CD4-positive, alpha-beta T cell treated with Interleukin-4 for 4 hours (primary cell): ENCODE measurements at regions not wholly inside any gene's neighbourhood (a gene's known extent, or its start where the extent isn't known, plus 50 kb on each side); places are given as distances from the start of the nearest gene placed in this dataset.

Source experiments
- DNase-seq: peaks from one replicate; pipeline ENCODE4 v3.0.0-alpha.2; 2020

DNA sequence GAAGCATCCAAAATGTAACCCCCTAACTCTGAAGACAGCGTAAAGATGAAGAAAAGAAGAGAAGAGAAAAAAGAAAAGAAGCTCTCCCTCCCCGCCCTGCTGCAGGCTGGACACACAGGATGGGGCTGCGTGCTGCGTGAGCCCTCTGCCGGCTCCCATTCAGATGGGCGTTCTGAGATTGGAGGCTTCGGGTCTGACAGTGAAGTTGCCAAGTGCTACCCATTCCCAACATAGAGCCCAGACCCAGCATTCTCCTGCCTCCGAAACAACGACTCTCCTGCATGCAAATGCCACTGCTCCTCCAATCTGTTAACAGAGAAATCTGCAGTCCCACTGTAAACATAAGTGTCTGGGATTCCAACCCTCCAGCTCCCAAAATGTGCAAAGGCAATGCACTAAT is 234.9 kb downstream of the BCL11A start:
- no peak for DNase-seq

DNA sequence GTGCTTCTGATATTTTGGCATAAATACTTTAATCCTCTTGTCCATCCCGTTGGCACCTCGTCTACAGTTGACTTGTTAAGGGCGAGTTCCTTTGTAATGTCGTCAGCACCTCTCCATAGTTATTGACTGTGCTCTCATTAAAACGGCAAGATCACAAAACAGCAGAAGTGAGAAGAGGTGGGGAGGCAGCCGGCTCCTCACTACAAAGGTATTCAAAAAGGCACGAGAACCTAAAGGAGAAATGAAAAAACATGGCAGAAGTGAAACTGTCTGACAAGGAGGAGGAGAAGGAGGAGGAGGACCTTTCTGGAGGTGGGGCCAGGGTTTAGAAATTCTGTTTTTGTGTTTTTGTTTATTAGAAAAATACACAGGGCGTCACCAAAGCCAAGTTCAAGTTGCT is 235.6 kb downstream of the BCL11A start:
- peak; percentile 4 for DNase-seq

- no peak for DNase-seq
Measured at GRCh38 chr2:60317034-60317386, 236.4 kb downstream of the BCL11A start.

DNA sequence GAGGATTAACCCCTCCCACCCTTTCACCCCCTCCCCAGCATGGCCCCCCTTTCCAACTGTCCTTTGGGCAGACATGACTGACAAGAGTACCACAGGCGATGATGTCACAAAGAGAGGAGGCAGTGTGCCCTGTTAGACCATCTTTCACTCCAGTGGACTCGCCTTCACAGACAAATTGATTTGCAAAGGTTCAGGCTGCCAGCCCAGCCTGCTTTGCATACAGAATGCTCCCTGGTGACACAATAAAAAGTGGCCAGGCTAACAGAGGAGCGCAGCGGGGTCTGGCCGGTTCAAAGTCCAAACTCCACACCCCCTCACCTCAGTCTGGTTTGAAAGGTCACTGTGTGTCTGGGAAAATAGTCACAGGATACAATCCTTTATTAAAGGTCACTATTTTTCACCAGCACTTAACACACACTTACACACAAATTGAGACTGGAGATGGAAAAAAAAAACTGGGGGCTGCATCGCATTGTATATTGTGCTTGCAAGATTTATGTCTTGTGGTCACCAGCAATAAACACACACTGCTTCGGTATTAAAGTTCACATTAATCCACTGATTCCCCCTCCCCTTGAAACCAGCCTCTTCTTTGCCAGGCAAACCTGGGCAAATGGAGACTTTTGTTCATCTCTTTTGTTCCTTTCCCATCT is 236.9 kb downstream of the BCL11A start:
- no peak for DNase-seq

DNA sequence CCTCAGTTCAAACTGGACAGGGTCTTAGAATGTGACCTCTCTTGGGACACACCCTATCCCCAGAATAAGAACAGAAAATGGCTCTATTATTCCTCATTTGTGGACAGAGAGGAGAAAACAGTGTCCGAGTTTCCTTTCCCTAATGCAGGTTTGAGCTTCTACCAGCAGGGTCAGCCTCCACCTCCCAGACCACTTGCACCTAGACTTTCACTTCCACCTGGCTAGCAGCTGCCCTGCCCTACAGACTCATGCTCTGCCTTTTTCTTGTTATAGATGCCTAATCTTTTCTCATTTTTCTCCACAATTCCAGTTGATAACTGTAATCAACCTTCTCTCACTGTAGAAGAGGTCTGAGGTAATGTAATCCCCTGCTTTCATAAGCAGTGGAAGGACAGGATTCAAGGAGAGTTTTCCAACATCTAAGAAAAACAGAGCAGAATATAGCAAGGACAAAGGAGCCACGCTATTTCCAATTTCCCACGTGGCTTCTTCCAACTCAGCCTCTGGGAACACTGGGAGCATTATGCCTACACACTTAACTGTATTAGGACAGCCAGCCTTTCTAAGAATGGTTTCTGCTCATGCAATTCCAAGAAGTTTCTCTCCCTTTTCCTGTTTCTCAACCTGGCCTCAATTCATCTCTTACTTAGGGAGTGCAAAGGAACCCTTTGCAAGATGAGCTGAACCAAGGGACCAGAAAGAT is 239.8 kb downstream of the BCL11A start:
- DNase-seq = no peak

GRCh38 chr2:60312618-60313017 is 240.8 kb downstream of the BCL11A start:
- DNase-seq = no peak

DNA sequence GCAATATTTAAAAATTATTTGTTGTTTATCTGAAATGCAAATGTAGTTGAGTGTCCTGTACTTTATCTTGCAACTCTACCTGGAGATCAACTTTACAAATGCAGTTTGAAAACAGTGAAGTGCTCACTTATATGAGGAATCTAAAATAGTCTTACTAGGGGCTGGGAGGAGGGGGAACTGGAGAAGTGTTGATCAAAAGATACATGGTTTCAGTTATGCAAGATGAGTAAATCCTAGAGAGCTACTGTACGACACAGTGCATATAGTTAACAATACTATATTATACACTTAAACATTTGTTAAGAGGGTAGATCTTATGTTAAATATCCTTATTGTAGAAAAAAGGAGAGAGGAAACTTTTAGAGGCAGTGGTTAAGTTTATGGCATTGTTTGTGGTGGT is 241.9 kb downstream of the BCL11A start:
- no peak for DNase-seq

DNA sequence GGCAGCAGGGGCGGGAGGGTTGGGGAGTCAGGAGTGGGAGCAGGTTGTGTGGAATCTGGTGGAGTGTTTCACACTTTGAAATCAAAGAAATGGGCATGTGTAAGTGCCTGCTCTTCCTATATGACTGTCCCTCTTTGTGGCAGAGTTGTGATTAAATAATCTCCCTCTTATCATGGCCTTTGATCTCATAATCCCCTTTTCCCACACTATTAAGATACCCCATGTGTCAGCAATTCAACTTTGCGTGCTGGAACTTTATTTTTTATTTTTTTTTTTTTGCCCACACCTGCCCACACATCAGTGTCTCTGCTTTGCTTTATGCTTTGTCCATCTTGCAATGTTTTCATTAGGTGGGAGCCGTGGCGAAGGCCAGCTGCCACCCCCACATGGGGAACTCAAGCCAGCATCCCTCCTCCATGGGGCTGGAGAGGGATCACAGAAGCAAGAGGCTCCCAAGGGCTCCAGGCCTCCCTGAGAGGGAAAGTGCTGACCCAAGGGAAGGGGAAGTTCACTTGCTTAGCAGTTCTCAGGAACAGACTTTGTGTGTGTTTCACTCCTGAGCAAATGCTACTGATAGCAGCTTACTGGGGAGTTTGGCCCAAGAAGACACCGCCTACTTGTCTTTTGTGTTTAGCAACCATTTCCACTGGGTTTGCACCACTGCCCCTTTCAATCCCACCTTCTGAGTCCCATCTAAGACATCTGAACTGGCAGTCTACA is 243.4 kb downstream of the BCL11A start:
- no peak for DNase-seq

DNA sequence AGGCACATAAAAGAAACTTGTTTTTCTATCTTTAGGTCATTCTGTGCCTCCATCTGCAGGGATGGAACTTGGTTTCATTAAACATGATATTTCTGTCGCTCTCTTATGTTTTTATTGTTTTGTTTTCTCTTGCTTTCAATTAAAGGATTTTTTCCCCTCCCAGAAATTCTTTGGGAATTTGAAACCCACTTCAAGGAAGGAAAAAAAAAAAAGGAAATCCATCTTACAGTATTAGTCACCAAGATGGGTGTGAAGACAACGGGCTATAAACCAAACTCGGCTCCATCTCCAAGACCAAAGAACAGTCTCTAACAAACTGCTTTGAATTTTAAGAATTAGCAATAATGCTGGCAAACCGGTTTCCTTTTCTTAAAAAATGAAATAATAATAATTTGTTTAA is 244.1 kb downstream of the BCL11A start:
- DNase-seq = no peak

- no peak for DNase-seq
Measured at GRCh38 chr2:60306267-60306861, 247.1 kb downstream of the BCL11A start.

- DNase-seq = no peak
Measured at GRCh38 chr2:60303680-60304079, 249.8 kb downstream of the BCL11A start.

DNA sequence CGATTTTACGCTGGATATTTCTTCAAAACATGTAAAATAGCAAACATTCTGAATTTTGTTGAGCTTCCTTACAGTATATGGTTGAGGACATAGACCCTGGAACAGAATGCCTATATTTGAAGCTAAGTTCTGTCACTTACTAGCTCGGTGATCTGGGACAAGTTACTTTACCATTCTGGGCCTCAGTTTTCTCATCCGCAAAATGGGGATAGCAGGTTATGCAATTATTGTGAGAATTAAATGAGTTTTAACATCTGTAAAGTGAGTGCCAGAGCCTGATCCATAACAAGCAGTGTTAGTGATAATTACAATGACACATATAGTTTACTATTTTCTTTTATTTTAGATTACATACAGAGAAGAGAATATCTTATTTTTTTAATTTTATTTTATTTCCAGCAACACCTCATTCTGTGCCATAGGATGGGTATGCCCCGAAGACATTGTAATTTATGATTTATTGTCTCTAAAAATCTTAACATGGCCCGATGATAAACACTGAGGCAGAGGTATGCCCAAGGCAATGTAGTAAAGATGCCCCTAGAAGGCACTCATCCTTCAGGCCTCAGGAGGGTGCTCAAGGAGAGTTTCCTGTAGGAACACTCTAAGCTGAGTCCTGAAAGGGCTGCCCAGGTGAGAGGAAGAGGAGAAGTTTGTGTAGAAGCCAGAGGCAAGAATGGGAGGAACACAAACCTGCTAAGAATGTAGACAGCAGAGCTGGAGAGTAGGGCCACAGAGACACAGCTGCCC is 250.9 kb downstream of the BCL11A start:
- no peak for DNase-seq

DNA sequence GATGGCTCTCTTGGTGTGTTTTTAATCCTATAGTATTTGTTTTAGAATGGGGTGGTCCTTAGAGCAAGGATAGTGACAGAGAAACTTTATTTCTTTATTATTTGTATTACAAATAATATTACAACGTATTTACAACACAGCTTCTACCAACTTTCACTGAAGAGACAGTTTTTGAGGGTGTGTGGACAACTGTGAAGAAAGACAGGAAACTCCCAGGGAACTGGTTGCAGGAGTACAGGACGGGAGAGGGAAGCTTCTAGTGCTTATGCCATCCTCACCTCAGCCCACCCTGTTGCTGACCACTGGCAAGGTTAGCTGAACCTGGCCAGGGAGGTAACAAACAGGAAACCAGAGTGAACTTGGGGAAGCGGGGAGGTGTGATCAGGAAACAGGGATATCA is 251.7 kb downstream of the BCL11A start:
- no peak for DNase-seq

DNA sequence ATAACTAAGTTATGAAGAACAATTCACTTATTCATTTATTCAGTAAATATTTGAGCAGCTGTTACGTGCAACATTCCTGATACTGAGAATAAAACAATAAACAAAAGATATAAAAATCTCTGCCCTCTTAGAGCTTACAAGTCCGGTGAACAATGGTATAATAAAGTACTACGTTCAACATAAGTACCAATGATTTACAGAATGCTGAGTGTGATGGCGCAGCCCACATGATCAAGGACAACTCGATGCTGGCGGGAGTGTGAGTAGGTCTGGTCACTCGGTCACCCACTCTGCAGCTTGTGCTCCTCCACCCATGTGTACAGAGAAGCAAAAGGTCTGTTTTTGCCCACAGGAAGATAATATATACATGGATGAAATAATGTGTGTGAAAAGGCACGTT is 254.3 kb downstream of the BCL11A start:
- DNase-seq = no peak

GRCh38 chr2:60298006-60298696 is 255.3 kb downstream of the BCL11A start:
- DNase-seq = no peak

- no peak for DNase-seq
Measured at GRCh38 chr2:60297296-60298005, 256.0 kb downstream of the BCL11A start.

- no peak for DNase-seq
Measured at GRCh38 chr2:60296219-60296955, 257.1 kb downstream of the BCL11A start.

GRCh38 chr2:60295636-60295962 is 257.9 kb downstream of the BCL11A start:
- no peak for DNase-seq

GRCh38 chr2:60294901-60295635 is 258.4 kb downstream of the BCL11A start:
- DNase-seq = no peak

GRCh38 chr2:60292242-60292641 is 261.2 kb downstream of the BCL11A start:
- DNase-seq = no peak

DNA sequence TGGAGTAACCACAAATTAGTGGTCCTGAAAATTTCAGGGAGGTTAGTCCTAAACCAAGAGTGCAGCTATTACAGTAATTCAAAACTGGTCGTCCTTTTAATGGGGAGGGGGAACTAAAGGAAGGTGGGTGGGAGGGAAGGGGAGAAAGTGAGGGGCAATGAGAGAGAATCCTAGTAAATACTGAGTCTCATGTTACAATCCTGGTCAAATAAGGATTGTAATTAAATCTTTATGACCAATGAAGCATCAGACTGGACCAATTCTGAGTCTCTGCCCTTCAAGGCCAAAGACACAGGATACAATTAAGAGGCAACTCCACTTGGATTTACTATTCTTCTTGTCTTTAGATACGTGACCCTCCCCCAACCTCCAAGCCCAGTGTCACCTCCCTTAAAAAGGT is 262.9 kb downstream of the BCL11A start:
- no peak for DNase-seq
